Muscle of back (tissue), 3 donors: ENCODE measurements at regions not wholly inside any gene's neighbourhood (a gene's known extent, or its start where the extent isn't known, plus 50 kb on each side); places are given as distances from the start of the nearest gene placed in this dataset.

Source experiments
- DNase-seq, 3 donors: peaks; one replicate each; pipeline versions ENCODE4 v3.0.0 to v3.0.0-alpha.2; 2013

DNA sequence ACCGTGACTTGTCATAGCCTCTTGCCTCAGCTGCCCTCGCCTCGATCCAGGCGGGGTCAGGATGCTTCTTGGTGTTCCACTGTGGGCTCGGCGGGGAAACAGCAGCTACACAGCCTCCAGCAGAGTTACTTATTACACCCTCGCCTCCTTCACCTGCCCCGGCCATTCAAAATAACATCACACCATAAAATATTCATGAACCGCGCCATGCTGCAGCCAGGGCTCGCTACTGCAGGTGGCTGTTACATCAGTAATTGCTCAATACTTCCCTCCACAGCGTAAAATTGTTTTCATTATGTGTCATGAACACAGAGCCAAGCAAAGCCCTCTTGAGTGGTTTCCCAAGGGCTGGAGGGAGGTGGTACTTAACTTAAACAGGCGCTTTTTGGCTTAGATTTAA lies 241.5 kb upstream of the SP8 start:
- DNase-seq: peak in 1 of 3 donors; percentile 5

DNA sequence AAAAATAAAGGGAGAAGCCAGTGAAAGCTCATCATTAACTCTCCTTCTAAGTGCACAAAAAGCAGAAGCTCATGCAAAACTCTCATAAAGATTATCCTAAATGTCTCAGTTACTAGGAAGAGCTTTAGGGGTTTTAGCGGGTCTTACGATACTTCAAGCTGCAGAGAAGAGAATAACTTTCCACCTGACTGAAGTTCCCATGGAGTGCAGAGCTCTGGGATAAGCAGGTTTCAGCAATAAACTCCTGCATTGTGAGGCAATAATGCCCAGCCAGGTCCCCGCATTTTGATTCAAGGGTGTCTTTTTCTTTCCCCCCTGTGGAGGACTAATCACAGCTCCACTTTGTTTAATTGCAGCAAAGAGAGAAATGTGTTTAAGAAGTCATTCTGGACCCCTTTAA lies 241.9 kb upstream of the SP8 start:
- DNase-seq: no peak

DNA sequence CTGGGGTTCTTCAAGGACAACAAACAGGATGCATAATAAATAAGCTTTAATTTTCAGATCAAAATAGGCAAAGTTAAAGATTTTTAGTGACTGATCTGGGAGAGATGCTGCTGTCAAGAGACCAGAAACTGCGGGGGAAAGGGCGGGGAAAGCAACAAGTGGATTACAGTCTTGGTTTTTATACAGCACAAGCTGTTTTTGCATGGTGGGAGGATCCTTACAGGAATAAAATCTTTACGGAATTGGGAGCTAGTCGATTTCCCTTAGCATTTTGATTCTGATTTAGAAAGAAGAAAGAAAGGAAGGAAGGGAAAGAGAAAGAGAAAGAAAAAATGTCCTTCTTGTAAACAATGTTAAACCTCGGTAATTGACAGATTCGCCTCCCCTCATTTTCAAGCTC lies 242.3 kb upstream of the SP8 start:
- DNase-seq: no peak

DNA sequence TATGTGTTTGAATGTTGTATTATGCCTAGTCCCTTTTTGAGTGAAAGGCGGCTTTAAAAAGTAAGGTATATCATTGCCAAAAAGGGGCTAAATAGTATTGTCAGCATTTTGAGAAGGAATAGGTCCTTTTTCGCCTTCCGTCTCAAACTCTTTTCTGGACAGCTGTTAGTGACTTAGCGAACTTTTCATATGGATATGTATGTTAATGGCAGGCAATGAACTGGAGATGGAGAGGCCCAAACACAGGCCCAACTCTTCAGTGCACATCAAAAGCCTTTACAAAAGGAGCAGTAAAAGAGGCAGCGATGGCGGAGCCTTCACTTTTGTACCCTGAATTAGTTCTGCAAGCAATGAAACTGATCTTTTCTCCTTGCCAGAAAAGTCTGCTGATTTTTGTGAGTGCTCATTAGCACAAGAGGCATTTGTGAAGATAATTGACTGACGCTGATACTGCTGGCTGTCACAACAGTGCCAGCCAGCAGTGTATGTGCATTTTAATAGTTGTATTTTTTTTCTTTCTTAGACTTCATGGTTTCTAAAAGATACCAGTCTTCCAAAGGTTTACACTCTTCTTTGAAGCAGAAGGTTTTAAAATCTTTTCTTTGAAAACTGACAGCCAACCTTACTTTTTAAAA lies 243.7 kb upstream of the SP8 start:
- DNase-seq: no peak

DNA sequence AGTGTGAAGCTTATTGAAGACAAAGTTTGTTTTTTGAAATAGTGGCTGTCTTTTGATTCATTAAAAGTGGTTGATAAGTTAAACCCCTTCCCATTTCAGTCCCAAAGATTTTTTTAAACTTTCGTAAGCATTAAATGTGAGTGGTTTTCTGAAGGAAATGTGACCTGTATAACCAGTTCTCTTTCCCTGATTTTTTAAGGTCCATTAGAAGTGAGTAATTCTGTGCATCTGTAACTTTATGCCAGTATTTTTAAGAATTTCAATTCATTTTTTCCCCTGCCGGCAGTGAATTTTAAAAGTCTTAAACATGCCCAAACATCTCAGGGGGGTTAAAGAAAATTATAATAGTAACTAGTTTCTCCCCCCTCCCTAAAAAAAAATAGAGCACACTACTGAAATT lies 254.6 kb upstream of the SP8 start:
- DNase-seq: no peak

DNA sequence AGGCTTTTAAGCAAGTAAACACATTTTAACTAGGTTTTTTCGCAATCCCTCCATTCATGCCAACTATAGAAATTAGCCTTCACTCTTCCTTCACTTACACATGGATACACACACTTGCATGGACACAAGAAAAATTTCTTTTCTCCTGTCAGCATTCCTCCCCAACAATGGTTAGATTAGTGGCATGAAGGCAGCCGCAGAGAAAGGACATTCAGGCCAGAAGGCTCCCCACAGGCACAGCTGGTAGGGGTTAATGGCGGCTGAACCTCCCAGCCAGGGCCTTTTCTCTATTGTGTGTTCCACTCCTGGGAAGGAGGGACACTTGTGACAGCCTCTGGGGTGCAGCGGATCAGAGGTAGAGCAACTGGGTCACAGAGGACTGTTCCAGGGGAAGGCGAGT lies 255.0 kb upstream of the SP8 start:
- DNase-seq: no peak

DNA sequence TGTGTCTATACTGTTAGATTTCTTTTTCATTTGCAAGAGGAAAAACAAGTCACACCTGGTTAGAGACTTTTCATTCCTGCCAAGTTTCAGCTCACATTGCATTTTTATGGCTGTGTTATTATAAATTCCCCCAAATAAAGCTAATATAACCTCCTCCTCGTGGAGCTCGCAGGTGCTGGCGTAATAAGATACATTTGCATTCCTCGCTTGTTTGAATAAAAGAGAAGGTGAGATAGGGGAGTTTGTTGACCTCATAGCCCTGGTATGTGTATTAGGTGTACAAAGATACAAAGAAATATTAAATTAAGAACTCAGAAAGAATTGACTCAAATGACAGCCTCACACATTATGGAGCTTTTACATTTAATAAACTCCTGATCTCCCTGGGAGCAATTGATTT lies 257.7 kb upstream of the SP8 start:
- DNase-seq: no peak

DNA sequence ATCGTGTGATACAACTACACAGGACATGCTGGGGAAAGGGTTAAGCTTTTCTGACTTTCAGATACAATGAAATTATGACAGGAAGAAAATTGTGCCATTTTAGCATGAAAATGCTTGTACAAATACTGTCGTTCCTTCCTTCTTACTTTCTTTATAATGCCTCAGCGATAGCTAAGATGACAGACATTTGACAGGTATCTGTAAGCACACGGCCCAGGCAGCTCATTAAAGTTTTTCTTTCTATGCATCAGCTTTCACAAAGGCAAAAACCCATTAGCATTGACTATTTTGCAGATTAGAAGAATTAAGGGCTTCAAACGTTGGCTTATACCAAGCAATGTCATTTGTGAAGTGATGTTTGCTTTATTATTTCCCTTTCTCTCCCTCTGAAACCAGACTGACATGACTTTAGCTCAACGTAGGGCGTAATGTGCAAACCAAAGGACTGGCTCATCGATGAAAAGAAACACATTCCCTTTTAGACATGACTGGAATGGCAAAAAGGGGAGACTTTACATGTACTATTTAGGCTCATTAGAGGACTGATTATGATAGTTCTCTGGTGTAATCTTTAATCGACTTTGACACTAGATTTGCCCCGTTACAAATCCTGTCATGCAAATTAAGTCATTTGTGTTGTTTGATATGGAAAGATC lies 258.4 kb upstream of the SP8 start:
- DNase-seq: no peak

DNA sequence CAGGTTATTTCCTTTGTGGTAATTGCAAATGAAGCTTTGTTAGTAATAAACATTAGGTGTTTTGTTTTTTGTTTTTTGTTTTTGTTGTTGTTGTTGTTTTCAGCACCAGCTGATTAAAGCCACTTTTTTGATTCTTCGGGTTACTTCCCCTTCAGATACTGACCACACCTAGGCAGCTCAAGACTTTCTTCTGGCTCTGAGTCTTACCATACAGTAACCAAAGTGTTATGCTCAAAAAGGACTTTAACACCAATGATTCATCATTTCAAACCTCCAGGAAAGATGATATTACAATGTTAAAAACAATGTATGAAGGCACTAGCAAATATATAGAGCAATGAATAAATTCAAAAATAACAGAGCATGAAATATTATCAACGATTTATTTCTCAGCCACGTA lies 265.2 kb upstream of the SP8 start:
- DNase-seq: no peak

DNA sequence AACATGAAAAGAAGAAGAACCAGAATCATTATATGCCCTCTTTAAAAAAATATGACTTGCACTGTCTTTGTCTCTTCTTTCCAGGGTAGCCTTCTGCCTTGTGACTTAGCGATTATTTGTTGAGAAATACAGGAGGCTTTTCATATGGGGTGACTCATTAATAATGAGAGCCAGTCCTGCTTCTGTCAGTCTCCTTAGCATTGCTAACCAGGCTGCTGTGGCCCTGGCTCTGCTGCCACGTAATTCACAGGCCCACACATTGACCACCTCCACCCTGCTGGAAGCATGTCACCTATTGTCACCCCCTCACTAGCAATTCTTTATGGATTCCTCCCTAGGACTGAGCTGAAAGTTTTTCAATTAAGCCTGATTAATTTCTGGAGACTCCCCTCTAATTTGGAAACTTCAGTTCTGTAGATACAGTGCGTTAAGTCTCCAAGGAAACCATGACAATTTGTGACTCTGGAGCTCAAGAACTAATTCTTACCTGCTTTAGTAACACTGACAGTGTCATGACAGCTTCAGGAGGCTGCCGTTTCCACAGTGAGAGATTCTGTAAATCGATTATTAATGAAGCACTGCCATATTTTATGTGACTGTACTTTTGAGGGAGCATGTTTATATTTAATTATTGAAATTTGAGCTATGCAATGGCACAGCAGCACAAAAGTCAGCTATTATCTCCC lies 267.9 kb upstream of the SP8 start:
- no peak for DNase-seq

DNA sequence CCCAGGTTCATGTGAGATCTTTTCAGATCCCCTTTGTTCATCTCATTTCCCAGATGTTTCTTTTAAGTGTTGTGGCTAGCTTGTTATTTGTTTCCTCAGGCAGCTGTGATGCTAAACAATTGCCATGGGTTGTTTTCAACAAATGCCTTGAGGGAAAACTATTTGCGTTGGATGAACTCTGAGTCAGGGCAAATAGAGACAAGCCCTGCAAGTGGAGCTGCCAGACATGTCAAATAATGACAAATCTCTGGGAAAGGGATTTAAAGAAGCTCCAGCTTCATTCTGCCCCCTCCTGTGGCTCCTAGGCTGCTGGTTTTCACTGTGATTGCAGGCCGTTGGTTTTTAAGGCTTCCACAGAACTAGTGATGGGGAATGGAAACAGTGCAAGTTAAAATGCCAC lies 272.4 kb upstream of the SP8 start:
- DNase-seq: no peak

DNA sequence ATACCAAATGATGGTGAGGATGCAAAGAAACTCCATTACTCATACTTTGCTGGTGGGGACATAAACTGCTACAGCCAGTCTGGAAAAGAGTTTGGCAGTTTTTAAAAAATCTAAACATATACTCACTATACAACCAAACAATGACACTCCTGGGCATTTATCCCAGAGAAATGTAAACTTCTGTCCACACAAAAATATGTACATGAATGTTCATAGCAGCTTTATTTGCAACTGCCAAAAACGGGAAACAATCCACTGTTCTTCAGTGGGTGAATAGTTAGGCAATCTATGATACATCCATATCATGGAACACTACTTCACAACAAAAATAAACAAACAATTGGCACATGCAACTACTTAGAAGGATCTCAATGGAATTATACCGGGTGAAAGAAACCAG lies 276.4 kb upstream of the SP8 start:
- DNase-seq: no peak

DNA sequence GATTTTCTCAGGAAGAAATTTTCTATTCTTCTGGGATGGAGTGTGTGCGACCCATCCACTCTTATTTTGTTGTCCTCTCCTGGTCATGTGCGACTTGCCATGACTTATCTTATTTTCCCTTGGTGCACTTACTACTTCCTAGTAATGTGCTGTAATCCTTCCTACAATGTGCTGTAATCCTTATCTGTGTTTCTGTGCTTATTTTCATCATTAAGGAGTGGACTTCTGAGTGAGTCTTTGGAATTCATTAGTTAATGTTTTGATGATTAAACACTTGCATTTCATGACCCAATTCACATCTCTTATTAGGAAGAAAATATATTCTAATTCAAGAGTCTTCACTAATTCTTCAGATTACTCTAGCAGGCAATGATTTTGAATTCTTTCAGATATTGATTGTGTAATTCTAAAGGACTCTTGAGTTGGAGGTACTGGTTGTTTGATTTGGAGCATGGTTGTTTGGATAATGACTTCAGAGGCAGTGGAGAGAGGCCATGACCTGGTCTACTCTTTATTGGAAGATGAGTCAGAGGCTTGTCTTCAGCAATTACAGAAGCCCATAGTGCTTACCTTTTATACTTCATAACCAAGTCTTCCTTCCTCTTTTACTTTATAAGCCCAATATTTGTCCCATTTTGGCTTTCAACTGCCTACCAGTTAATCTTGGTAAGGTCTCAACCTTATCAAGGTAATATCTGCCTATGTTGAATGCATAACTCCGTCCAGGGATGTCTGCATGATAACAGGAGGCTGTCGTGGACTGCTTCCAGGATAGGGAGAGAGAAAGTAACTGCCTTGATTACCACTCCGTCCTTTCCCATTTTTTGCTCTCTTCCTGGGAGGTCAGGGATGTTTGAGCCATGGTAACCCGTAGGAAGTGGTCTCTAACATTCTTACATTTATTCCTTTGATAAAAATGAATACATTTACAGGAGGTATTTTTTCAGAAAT lies 278.3 kb upstream of the SP8 start:
- no peak for DNase-seq

DNA sequence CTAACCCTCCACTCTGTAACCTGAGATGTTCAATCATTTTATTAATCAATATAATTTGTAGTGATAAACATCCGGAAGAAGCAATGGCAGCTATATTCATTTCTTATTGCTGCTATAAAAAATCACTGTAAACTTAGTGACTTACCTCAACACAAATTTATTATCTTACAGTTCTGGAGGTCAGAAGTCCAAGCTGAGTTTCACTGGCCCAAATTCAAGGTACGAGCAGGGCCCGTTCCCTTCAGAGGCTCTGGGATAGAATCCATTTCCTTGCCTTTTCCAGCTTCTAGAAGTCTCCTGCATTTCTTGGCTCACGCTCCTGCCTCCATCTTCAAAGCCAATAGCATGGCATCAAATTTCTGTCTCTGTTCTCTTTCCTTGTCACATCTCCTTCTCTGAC lies 279.5 kb upstream of the SP8 start:
- no peak for DNase-seq

DNA sequence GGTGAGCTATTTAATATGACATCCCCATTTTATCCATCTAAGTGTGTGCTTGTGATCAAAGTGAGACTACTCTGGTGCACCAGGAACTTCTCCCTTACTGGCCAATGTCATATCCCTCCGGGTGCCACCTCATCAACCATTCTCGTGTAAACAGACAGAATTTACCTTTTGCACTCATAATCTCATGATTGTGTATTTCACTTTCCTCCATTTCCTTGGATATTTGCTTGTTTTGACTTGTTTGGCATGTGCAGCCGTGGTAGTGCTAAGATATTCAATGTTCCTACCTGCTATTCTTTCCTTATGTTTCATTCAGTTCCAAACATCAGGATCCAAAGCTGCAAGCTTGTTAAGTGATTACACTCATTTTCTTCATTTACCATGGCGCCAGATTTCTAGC lies 280.5 kb upstream of the SP8 start:
- peak in 1 of 3 donors; percentile 0 for DNase-seq

DNA sequence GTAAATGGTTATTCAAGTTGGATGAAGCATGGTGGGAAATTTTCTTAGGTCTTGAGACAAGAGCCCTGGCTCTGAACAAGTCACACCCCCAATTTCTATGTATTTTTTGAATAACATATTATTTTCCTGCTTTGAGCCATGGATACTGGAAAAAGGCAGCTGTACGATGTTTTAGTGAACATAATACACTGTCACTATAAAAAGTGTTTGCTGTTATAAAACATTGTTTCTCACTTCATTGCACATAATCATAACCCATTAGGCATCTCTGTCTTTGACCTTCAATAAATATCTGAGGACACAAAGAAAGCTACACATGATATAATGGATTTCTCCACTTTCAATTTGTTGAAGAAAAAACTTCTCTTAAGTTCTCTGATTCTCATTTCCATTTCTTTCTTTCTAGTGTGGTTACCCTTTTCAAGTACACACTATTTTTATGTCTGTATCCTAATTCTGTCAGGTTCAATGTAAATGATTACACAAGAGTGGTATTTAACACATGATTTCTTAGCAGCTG lies 283.9 kb upstream of the SP8 start:
- no peak for DNase-seq

DNA sequence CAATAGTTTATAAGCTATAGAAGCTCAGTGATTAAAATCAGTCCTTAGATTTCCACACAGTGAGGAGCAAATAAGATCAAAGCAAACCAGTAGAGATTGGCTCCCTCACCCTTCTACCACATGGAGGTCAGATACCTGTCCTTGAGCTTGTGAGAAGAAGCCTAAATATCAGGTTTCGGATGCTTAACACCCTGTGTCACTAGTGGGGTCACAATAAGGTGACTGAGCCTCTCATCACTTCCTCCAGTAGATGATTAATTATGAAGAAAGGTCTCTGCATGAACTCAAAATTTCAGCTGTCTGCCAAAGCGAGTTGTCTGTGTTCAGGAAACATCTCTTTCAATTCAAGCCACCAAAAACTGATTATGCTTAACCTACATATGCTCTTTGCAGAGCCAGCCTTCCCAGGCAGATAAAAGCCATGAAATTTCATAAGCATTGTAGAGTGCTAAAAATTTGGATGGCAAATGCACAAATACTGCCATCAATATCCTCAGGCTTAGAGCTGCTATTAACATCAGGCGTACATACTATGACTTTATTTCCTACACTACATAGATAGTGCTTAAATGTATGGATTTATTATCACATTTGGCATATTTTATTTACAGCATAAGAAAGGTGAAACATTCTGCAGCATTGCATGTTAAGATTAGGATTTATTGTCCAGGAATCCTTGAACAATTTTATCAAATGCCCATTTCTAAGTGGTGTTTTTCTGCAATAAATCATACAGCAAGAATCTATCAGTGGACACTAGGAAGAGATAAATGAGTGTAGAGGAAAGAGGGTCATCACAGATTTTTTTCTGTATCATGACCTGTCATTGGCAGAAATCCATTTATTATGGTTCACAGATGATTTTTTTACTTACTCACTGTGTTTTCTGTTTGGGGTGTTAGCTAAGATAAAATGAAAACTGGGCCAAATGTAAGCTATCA lies 285.1 kb upstream of the SP8 start:
- DNase-seq: no peak

DNA sequence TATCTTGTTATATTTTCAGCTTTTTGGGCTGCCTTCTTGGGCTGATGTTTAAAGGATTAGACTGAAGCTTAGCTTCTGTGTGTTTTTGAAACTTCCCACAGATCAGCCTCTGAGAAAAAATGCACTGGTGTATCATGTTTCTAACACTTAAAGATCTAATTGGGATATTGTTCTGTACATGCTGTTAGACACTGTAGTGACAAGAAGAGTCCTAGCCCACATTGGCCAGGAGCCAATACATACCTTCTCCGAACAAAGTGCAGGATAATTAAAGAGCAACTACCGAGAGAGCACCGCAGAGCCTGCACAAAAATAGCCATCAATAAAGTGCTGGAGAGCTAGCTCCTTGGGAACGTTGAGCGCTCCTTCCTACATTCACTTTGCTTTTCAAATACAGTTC lies 289.4 kb upstream of the SP8 start:
- DNase-seq: no peak

DNA sequence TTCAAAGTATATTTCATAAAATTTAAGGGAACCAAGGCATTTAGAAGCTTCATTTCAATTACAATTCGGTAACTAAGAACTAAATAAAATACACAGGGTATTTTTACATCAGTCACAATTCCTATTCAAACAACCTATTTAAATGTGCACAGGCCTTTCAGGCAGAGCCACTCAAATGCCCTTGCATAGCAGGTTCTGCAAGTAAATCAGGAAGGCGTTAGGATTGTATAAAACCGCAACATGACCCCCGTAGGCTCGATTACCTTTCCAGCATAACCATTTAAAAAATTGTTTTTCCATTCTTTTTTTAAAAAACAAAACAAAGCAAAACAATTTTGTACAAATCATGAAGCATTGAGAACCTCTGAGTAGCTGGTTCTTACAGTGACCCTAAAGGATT lies 289.9 kb upstream of the SP8 start:
- no peak for DNase-seq

DNA sequence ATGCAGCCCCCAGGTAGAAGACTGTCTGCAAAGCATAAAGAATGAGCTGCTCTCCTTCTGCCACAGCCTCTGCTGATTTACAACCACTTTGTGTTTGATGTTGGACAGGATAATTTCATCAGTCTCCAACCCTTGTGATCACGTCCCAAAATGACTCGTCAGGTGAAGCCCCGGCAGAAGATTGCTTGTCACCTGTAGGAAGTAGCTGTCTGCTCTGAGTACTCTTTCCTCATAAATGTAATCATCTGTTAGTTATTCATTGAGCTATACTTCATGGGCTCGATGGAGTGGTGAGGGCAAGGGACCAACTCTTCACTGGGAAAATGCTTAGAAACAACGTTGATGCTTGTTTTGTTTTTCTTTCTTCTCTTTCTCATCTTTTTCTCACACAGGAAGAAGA lies 290.9 kb upstream of the SP8 start:
- no peak for DNase-seq

DNA sequence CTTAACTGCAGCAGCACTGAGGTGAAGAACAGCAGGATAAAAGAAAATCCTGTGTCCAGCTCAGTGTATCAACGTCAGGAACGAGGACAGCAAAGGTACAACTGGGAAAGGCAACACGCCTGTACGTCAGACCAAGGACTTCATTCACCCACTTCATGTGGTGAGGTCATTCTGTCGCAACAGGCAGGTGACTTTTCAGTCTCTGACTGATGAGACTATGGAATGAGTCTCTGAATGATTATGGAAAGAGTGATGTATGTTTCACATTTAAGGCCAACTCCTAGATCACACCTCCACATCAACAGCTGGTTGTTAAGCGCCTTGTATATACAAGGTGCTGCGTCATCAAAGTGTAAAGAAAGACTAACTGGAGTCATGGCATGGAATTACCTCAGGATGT lies 297.6 kb upstream of the SP8 start:
- DNase-seq: no peak
